Stimulated activated CD4-positive, alpha-beta T cell treated with anti-CD3 and anti-CD28 coated beads, Interleukin-15, amount 100 ng/mL, for 24 hours (primary cell): ENCODE measurements at regions not wholly inside any gene's neighbourhood (a gene's known extent, or its start where the extent isn't known, plus 50 kb on each side); places are given as distances from the start of the nearest gene placed in this dataset.
"Not testable (repeated sequence)": the region's sequence is repeated elsewhere in the genome, so short reads cannot be mapped to it uniquely, and the experiment has no call there.

Experiments used
- DNase-seq: peaks from one replicate; pipeline ENCODE4 v3.0.0-alpha.2; 2020

GRCh38 chr2:59204040-59204439, 962.9 kb upstream of the FANCL start:
- DNase-seq: no peak

DNA sequence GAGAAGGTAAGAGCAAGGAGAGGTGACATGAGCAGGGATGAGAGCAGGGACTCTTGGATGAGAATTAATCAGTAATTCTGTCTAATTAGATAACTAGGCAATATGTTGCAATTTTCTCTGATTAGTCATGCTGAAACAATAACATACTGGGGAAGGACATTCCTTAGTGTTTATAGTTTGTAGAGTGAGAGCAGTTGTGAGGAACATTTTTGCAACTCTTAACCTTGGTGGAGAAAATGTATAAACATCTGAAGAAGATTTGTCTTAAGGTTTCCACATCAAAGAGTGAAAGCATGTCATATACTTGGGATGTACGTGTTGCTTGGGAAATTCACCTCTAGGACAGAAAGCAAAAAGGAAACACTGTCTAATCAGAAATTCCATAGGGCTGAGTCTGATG, 955.4 kb upstream of the FANCL start:
- DNase-seq: no peak

DNA sequence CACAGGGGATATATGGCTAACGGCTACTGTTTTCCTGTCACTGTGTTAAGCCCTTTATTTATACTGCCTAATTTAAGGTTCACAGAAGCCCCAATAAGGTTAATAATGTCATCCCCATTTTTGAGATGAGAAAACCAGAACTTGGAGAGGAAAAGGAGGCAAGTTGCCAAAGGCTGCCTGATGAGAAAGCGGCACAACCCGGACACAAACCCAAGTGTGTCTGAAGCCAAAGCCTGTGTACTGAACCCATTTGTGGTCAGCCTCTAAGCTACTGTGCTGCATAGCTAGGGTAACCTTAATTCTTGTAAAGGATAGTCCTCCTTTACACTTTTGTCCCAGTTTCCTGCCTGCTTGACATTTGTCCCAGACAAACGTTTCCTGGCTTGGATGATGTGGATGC, 954.7 kb upstream of the FANCL start:
- no peak for DNase-seq

- no peak for DNase-seq
Measured at GRCh38 chr2:59191781-59192180, 950.7 kb upstream of the FANCL start.

DNA sequence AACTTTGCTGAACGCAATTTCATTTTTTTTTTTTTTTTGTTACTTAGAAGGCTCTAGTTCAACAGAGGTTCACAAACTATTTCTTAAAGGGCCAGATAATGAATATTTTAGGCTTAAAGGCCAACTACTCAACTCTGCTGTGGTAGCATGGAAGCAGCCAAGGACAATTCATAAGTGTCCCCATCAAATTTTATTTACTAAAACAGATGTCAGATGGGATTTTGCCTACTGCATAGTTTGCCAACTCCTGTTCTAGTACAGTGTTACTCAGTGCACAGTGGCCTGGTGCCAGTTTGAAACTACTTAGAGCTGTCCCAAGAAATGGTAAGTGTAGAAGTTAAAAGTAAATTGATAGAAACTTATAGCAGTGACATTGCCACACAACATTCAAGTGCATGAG, 949.4 kb upstream of the FANCL start:
- no peak for DNase-seq

DNA sequence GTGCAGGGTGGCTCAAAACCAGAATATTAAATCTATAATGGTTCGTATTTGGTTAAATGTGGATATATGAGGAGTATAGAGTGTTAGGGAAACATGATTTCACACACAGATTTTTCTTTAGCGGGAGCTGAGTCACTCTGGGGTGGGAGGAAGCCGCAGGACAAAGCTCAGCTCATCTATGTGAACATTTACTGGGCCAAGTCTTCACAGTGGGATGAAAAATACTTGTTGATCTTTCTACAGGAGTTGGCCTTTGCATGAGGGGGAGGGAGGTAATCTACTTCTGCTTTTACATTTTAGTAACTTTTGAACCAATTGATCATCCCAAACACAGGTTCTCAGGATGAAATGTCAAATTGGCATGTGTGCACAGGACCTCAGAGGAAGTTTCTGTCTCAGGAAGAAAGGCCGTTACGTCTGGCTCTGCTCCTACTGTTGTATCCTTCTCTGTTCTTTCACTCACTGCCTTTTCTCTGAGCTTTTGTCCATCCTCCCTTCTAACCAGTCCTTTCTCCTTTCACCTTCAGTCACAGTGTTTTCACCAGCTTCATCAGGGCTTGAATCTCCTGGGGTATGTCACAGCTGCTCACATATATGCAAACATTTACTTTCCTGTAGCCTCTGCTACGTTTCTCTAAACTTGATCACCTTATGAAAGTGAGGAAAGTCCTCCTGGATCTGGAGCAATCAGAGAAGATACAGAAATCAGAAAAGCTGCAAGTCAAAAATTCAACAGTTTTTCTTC, 943.3 kb upstream of the FANCL start:
- DNase-seq: no peak

GRCh38 chr2:59183070-59183469, 941.9 kb upstream of the FANCL start:
- DNase-seq: no peak

DNA sequence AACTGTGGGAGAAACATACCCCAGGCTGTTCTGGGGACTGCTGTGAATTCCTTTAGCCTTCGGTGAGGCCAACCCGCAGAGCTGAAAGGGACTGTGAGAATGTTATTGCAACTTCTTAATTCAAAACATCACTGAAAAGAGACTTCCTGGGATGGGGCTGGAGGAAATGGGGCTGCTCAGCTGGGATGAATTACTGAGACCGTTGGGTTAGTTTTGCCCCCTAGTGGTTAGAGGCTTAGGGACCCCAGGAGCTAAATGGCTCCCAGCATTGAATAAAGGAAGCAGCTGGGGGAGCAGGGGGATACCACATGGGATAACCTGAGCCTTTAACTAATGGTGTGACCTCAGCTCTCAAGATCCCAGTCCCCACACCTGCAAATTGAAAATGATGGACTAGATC, 941.1 kb upstream of the FANCL start:
- DNase-seq: no peak

- DNase-seq: no peak
Measured at GRCh38 chr2:59181347-59181746, 940.2 kb upstream of the FANCL start.

- DNase-seq: no peak
Measured at GRCh38 chr2:59180621-59181020, 939.5 kb upstream of the FANCL start.

GRCh38 chr2:59180111-59180510, 939.0 kb upstream of the FANCL start:
- no peak for DNase-seq

GRCh38 chr2:59177748-59178147, 936.6 kb upstream of the FANCL start:
- DNase-seq: no peak

- DNase-seq: no peak
Measured at GRCh38 chr2:59176737-59177136, 935.6 kb upstream of the FANCL start.

DNA sequence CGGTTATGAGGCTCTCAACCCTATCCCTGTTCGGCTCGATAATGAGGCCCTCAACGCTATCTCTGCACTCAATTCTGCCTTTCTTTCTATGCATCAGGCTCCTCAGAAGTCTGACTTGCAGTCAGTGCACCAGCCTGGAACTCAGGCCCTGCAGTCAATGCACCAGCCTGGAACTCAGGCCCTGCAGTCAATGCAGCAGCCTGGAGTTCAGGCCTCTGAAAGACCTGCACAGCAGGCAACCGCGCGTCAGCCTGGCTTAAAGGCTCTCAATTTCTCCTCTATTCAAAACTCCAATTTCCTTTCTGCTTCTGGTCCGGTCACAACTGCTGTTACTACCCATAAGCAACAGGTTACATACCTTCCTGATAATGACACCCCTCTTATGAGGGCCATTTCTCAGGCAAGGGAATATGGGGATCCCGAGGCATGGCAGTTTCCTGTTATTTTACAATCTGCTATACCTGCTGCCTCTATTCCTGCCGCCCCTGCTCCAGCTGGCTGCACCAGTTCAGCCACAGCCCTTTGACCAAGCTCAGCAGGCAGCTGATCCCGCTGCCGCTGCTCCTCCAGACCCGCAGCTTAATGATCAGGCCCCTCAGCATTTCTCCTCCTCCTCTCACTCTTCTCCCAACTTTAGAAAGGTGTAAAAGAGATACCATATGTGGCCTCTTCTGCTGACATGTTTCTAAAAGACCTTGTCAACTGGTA, 933.6 kb upstream of the FANCL start:
- no peak for DNase-seq

DNA sequence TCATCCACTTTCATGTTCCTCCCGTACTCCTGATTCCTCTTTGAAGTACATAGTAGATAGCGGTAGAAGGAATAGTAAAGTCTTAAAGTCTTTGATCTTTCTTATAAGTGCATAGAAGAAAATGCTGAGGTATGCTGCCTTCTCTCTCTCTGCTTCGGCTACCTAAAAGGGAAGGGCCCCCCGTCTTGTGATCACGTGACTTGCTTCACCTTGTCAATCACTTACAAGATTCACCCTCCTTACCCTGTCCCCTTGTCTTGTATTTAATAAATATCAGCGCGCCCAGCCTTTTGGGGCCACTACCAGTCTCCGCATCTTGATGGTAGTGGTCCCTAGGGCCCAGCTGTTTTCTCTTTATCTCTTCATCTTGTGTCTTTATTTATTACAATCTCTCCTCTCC, 932.2 kb upstream of the FANCL start:
- DNase-seq: no peak

- DNase-seq: no peak
Measured at GRCh38 chr2:59171019-59171418, 929.9 kb upstream of the FANCL start.

- no peak for DNase-seq
Measured at GRCh38 chr2:59168766-59169165, 927.6 kb upstream of the FANCL start.

DNA sequence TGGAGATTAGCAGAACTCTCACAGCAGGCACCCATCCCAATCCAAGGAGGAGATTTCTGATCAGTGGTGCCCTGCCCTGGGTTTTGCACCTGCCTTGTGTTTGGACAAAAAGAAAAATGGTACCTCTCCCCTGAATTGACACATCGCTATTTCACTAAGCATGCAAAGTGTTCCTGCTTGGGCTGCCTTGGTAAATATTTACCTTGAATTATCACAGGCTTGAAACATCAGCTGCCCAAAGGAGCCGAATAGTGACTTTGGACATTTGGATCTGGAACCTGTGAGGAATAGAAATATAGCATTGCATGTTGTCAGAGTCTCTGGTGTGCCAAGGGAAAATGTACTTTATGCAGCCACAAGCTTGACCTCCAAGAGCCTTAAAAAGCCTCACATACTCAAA, 926.4 kb upstream of the FANCL start:
- no peak for DNase-seq

DNA sequence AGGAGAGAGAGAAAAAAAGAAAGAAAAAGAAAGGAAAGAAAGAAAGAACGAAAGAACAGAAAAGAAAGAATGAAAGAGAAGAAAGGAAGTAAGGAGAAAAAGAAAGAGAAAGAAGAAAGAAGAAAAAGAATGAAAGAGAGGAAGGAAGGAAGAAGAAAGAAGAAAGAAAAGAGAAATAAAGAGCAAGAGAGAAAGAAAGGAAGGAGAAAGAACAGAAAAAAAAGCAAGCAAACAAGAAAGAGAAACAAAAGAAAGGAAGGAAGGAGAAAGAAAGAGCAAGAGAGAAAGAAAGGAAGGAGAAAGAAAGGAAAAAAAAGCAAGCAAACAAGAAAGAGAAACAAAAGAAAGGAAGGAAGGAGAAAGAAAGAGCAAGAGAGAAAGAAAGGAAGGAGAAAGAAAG, 916.8 kb upstream of the FANCL start:
- not testable (repeated sequence) for DNase-seq

GRCh38 chr2:59151805-59152204, 910.7 kb upstream of the FANCL start:
- DNase-seq: no peak

DNA sequence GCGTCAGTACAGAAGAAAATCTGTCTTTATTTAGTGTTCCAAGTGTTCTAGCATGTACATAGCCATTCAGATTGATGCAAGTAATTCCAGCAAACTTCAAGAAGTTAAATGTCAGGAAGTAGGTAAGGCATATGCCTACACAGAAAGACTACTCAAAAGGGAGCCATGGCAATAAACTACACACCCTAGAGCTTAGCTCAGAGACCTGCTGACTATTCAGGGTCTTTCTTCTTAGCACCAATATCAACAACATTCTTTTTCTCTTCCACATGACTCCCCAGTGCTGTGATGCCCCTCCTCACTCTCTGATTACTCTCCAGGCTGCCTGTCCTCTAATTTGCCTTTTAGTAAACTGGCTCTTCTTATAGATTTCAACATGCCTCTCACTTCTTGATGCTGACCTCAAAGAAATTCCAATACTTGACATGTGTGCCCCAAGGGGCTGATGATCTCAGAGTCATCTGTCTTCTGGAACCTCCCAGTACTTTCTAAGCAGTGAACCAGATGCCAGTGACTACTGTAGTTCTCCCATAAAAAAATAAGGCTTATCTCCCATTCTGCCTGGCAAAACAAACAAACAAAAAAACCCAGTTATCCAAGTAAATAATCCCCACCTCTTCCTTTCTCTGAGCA, 909.2 kb upstream of the FANCL start:
- no peak for DNase-seq

DNA sequence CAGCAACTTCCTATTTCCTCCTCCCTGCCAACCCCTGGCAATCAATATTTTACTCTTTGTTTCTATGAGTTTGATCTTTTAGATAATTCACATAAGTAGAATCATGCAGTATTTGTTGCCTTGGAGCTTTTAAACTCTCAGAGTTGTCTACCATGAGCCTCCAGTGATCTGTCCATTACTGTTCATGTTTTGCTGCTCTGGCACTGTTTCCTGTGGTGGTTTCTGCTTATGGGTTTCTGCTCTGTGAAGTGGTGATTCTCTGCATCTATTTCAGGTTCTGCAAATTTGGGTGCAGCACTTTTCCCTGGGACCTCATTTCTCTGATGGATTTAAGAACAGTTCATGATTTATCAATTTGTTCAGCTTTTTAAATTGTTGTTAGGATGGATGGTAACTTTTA, 908.1 kb upstream of the FANCL start:
- DNase-seq: no peak

DNA sequence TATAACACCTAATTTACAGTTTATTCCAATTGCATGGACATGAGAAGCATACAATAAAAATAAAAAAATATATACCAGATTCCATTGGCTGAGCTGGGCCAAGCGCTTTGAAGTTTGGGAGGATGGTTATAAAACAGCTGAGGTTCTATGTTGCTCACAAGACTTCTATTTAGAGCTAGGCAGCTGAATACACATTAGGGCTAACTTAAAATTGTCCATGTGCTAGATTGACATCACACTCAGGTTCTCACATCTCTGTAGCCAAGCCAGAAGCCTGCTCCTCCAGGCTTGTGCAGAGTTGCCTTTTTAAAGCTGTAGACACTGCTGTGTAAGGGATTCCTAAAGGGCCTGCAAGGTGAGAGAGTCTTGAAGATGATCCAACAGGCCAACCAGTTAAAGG, 871.1 kb upstream of the FANCL start:
- no peak for DNase-seq

- no peak for DNase-seq
Measured at GRCh38 chr2:59096973-59097372, 855.8 kb upstream of the FANCL start.
